NCI-H187 treated with DMSO at 0.1 percent for 48 hours (cell line): ENCODE measurements at regions not wholly inside any gene's neighbourhood (a gene's known extent, or its start where the extent isn't known, plus 50 kb on each side); places are given as distances from the start of the nearest gene placed in this dataset.

Experiments used
- DNase-seq: peaks from one replicate; lab custom pipeline; 2025; lab: John Stamatoyannopoulos, UW

DNA sequence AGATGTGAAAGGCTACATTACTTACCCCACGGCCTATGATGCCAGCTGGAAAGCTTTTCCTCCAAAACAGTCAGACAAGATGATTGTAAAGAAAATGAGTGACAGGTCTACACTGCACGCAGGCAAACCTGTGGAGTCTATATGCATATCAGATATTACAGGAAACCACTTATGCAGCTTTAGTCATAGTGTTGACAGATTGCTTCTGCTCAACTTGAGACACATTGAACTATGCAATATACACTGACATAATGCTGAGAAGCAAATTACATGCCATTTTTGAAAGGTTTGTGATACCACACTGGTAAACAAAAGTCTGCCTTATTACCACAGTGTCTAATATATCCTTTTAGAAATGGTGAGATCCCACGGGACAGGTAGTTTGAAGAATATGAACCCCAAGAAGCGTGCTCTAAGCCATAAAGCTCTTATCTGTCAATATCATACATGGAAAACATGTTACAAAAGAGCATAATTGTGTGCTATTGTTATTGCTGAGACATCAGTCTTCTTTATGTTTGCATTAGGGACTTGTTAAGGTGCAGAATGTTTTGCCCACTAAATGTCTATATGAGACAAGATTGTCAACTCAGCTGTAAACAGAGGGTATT, 1835.8 kb upstream of the TENM3 start:
- DNase-seq = no peak

DNA sequence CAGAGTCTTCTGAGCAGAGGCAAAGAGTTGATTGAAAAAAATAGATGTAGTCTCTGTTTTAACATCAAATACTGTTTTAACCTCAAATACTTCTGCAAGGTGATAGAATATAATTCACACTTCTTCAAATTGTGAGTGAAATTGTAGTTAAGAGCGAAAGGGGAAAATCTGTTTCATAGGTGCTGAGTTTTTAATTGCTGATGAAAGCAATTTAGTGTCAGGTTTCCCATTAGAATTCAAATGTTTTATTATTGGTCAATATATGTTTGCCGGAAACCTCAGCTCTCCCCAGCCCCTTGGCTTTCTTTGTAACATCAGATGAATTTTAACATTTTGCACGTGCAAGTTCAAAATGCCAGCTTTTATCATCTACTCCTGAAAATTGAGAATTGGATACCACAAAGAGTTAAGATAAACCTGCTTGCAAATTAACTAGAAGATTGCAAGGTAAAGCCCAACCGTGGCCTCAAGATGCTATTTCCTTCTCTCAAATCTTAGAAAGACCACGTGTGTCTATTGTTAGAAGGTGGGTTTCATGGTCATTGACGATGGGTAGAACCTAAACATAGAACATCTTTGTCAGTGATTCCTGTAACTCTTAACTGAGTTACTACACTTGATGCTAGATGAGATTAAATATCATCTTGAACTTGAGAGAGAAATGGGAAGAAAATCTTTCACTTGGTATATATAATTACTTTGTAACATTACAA, 1824.2 kb upstream of the TENM3 start:
- no peak for DNase-seq

- no peak for DNase-seq
Observed at GRCh38 chr4:180422989-180423711, 1820.1 kb upstream of the TENM3 start.

- no peak for DNase-seq
Observed at GRCh38 chr4:180423712-180424057, 1819.5 kb upstream of the TENM3 start.

- DNase-seq = no peak
Observed at GRCh38 chr4:180426938-180427337, 1816.3 kb upstream of the TENM3 start.

- DNase-seq = no peak
Observed at GRCh38 chr4:180430283-180430682, 1812.9 kb upstream of the TENM3 start.

DNA sequence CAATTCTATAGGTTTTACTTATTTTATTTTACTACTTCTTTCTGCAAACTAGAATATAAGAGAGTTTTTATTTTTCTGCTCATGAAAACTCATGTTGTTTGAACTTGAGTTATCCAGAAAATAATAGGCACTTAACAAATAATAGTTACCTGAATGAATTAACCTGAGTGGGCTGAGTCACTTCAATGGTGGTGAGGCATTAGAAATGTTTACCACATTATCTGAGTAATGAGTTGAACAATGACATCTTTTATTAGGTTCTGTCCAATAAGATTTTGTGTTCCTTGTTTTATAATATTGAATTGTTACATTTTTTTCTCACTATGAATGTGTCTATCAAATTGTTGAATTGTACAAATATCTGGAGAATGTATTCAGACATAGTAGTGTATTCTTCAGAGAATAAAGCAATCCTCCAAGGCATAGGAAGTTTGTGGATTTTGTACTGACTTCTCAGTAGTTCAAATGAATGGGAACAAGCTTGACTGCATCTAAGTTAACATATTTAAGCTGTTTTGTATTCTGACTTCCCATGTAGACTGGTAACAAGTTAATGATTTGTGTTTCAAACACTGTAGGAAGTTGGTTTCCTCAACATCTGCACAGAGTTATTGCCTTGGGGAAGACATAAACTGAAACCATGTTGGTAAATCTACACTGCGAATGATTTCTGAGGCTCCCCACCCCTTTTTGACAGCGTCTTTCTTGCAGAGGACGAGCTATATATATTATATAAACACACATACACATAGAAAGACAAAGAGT, 1808.9 kb upstream of the TENM3 start:
- no peak for DNase-seq

DNA sequence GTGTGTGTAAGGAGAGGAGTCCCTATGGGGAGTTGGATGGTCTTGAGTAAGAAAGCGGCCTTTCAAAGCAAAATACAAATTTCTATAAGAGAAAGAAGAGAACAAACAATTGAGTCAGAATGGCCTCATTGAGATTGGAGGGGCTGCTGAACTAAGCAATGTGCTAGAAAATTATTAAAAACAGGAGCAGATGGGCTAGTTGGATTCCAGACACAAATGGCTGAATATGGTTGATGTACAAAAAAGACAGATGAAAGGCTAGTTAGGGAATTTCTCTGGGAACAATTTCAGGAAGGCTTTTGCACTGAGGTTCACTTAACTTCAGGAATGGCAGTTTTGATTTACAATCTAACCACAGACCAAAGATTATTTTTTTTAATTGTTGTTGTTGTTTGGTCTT, 1806.8 kb upstream of the TENM3 start:
- DNase-seq = no peak

- no peak for DNase-seq
Observed at GRCh38 chr4:180437601-180438000, 1805.6 kb upstream of the TENM3 start.

GRCh38 chr4:180448306-180448705, 1794.9 kb upstream of the TENM3 start:
- no peak for DNase-seq

DNA sequence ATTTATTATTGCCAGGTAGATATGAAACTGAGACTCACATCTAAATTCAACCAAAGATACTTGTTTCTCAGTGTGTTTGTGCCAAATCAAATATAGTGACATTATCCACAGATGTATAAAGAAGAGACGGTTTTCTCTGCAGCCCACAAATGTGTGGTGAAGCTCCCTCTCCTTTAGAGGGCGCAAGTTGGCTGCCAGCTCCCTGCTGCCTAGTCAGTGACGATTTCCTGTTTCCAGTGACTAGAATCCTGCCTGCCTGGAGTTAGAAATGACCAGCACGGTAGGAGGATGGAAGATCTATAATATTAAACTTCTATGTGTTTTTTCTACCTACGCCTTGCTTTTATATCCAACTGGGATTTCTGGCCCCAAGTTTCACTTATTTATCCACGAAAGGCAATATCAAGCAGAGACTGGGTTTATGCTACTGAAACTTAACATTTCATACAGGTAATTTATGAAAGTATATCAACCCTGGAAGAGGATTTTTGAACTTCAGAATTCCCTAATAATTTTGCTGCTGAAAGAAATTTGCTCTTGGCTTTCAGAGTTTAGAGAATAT, 1793.7 kb upstream of the TENM3 start:
- DNase-seq = no peak

DNA sequence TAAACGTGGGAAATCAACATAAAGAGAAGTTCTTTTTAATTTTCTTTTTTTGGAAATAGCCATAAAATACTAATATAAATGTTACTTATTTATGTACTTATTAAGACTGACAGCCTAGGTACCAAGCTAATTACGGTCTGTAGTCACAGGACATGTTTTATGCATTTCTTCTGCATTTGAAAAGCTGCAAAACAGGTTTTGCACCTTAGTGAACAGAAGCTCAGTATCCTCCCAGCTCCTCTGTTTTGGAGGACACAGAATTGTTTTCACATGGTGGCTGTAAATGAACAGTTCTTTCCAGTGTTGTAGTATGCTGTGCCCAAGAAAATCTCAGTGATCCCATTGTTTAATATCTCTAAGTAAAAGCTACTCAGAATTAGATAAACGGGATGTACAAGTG, 1788.0 kb upstream of the TENM3 start:
- no peak for DNase-seq

GRCh38 chr4:180456928-180457327, 1786.3 kb upstream of the TENM3 start:
- DNase-seq = no peak

- no peak for DNase-seq
Observed at GRCh38 chr4:180462116-180462515, 1781.1 kb upstream of the TENM3 start.

DNA sequence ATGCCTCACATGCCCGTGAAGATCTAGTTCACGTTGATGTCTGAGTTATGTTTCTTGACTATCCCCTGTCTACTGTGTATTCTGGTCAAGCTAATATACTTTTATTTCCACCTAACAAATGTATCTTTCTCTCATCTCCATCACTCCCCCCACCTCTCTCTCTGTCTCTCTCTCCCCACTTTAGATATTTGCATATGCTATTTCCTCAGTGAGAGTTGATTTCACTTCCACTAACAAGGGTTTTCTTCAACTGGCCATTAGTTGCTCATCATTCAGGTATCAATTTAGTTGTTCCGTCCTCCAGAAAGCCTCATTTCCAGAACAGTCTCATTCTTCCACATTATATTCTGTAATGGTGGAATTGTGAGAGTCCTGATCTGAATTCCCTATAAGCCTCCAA, 1777.8 kb upstream of the TENM3 start:
- no peak for DNase-seq

DNA sequence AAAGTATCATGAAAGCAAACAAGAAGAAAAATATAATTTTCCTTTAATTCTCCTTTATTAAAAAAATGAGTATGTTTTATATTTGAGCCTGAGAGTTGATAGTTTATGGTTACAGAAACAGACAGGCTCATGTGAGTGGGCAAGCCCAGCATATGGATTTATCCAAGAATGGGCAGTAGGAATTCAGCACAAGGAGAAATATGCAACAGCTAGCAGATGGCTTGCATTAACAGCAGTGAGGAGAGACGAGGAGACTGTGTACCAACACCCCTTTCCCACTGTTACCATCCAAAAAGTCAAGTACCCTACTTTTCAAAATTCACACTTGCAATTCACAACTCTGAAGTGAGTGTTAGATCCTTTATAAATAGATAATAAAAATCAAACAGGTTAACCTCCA, 1760.2 kb upstream of the TENM3 start:
- DNase-seq = no peak

- no peak for DNase-seq
Observed at GRCh38 chr4:180485407-180485806, 1757.8 kb upstream of the TENM3 start.

DNA sequence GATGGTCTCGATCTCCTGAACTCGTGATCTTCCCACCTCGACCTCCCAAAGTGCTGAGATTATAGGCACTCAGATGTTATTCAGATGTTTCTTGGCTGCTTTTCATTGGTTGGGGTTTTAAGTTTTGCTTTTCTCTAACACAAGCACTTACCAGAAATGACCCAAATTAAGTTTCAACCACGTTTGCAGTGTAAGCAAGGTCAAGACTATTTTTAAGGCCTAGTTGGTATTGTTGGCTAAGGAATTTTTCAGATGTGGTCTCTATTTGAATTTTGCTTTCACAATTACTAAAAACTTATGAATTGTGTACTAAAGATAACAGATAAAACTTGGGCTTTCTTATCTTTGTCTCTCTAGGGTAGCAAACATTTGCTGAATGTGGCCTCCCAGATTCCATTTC, 1756.9 kb upstream of the TENM3 start:
- DNase-seq = no peak

DNA sequence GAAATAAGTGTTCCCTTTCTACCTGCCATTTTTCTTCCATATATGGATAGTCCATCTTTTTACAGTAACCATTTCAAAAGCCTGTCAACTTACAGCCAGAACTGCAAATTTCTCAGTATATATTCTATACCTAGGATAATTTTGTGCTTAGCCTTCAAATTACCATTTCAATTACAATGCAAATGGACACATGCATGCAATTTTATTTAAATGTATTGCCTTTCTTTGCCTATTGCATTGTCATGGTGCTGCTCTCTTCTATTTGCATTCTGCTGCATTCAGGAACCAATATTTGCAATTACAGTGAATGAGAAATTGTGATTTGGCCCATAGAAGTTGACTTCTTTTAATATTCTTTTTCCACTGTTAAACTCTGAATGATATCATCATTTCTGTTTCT, 1753.4 kb upstream of the TENM3 start:
- DNase-seq = no peak

GRCh38 chr4:180491210-180491609, 1752.0 kb upstream of the TENM3 start:
- no peak for DNase-seq

DNA sequence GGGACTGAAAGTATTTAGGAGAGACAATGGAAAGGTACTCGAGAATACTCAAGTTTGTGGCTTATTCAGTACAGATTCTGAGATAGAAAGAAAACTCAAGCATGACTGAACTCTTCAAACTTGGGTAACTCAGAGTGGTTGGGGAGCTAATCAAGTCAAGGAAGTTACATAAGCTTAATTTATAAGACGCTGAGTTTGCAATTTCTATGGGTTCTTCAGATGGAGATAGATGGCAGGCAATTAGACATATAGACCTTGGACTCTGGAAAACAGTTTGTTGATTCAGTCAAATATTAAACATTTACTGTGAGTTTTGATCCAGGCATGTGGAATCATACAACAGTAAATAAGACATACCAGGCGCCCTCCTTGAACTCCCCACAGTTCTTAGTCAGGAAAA, 1749.9 kb upstream of the TENM3 start:
- no peak for DNase-seq

DNA sequence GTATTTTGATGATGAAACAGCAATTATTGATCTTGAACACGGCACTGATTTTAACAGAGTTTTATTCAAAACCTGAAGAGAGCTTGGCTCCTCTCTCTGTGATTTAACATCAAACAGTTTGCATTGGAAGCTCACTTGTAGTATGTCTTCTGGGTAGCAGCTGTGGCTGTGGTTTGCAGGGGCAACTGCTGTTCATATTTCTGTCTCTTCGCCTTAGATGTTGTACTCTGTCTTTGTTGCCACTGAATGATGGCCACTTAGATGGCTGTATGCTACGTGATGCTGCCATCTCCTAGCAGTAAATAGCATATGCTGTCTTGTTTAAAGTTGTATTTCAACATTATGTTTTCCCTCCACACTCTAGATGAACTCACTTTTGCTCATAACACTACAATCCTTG, 1743.0 kb upstream of the TENM3 start:
- DNase-seq = no peak
